SK-N-SH (cell line): ENCODE measurements at regions not wholly inside any gene's neighbourhood (a gene's known extent, or its start where the extent isn't known, plus 50 kb on each side); places are given as distances from the start of the nearest gene placed in this dataset.

ENCODE experiments used
- CTCF ChIA-PET: fragments of 300-600, 350-600 bp; formaldehyde crosslinking; extraction: SDS; loops from one replicate; lab custom pipeline; 2021; lab: Yijun Ruan, JAX
- POLR2A ChIA-PET: fragments of 350-600 bp; sonication (Branson Sonifier 250); formaldehyde crosslinking; extraction: SDS; loops from one replicate; lab custom pipeline; 2020; ENCODE audit warnings: antibody characterized with exemption, inconsistent platforms; lab: Yijun Ruan, JAX
- DNase-seq: peaks from one replicate; pipeline ENCODE4 v3.0.0; 2012
- H2AFZ ChIP-seq: fragments of 200-600 bp; sonication (generic); 2 replicates; pipeline ENCODE4 v1.8.1; 2016; ENCODE audit warnings: antibody characterized with exemption, mild to moderate bottlenecking, low read depth
- H3F3A ChIP-seq: fragments of 200-600 bp; sonication (generic); replicated peaks from 2 replicates; pipeline ENCODE3; 2016; ENCODE audit warnings: antibody characterized with exemption, mild to moderate bottlenecking; ENCODE audit not compliant: insufficient read depth
- H3K27ac ChIP-seq, 2 experiments: fragments of 200-500 bp in 1 of 2; fragments of 200-600 bp in 1 of 2; sonication (Bioruptor generic) in 1 of 2; sonication (generic), shearing (Covaris generic) in 1 of 2; 2 replicates each; pipeline versions ENCODE4 v1.5.1 to v1.6.1; 2014 to 2016; ENCODE audit warnings: low read depth in 2 of 2, inconsistent platforms in 1 of 2, low read length in 1 of 2, mild to moderate bottlenecking in 1 of 2, mixed read lengths in 1 of 2
- H3K27me3 ChIP-seq: fragments of 200-600 bp; sonication (generic), shearing (Covaris generic); 2 replicates; pipeline ENCODE4 v1.6.1; 2016; ENCODE audit warnings: mixed run types; ENCODE audit not compliant: insufficient read depth
- H3K36me3 ChIP-seq, 2 experiments: fragments of 200-500 bp in 1 of 2; fragments of 200-600 bp in 1 of 2; sonication (Bioruptor generic) in 1 of 2; sonication (generic) in 1 of 2; replicated peaks in 1 of 2; 2 replicates each; pipeline versions ENCODE3 to v1.5.1; 2014 to 2016; ENCODE audit warnings: low read length in 1 of 2, mild to moderate bottlenecking in 1 of 2; ENCODE audit not compliant: insufficient read depth in 2 of 2, control insufficient read depth in 1 of 2
- H3K4me1 ChIP-seq, 2 experiments: fragments of 200-500 bp in 1 of 2; fragments of 200-600 bp in 1 of 2; sonication (Bioruptor generic) in 1 of 2; sonication (generic), shearing (Covaris generic) in 1 of 2; 2 replicates each; pipeline versions ENCODE4 v1.5.1 to v1.6.1; 2014 to 2016; ENCODE audit warnings: low read depth in 1 of 2, low read length in 1 of 2, mixed run types in 1 of 2; ENCODE audit not compliant: insufficient read depth in 2 of 2, control insufficient read depth in 1 of 2
- H3K4me2 ChIP-seq: fragments of 200-600 bp; sonication (generic), shearing (Covaris generic); 2 replicates; pipeline ENCODE4 v1.6.1; 2017; ENCODE audit warnings: mixed run types
- H3K4me3 ChIP-seq, 2 experiments: fragments of 200-500 bp in 1 of 2; fragments of 200-600 bp in 1 of 2; sonication (Bioruptor generic) in 1 of 2; sonication (generic), shearing (Covaris generic) in 1 of 2; 2 replicates each; pipeline versions ENCODE4 v1.5.1 to v1.8.1; 2014 to 2016; ENCODE audit warnings: low read depth in 2 of 2, inconsistent platforms in 1 of 2, low read length in 1 of 2, mild to moderate bottlenecking in 1 of 2, mixed read lengths in 1 of 2, moderate library complexity in 1 of 2
- H3K79me2 ChIP-seq: fragments of 200-600 bp; sonication (generic); 2 replicates; pipeline ENCODE4 v1.8.1; 2017; ENCODE audit warnings: mild to moderate bottlenecking; ENCODE audit not compliant: insufficient read depth
- H3K9ac ChIP-seq: fragments of 200-600 bp; sonication (generic); 2 replicates; pipeline ENCODE4 v1.6.1; 2017; ENCODE audit warnings: mixed run types
- H3K9me2 ChIP-seq: fragments of 200-600 bp; sonication (generic); 2 replicates; pipeline ENCODE4 v1.6.1; 2017; ENCODE audit warnings: mixed run types
- H3K9me3 ChIP-seq: fragments of 200-600 bp; sonication (generic); 2 replicates; pipeline ENCODE4 v1.6.1; 2017; ENCODE audit warnings: mixed run types, mild to moderate bottlenecking, moderate library complexity
- H4K20me1 ChIP-seq: fragments of 200-600 bp; sonication (generic); 2 replicates; pipeline ENCODE4 v1.6.1; 2017; ENCODE audit warnings: mild to moderate bottlenecking, mixed run types; ENCODE audit not compliant: insufficient read depth
- EZH2phosphoT487 ChIP-seq: fragments of 200-600 bp; sonication (generic); IDR thresholded peaks from 2 replicates; pipeline ENCODE4 v1.6.1; 2017; ENCODE audit warnings: low read depth, mixed run types, mild to moderate bottlenecking, antibody characterized with exemption, moderate library complexity, borderline replicate concordance
- FOSL2 ChIP-seq: IDR thresholded peaks from 2 replicates; pipeline ENCODE4 v1.4.0; 2012; ENCODE audit warnings: low read depth, mild to moderate bottlenecking, moderate library complexity, borderline replicate concordance
- FOXM1 ChIP-seq: IDR thresholded peaks from 2 replicates; pipeline ENCODE4 v1.4.0; 2012; ENCODE audit warnings: low read depth, mild to moderate bottlenecking
- GATA2 ChIP-seq: sonication (generic); formaldehyde crosslinking; IDR thresholded peaks from 2 replicates; pipeline ENCODE4 v1.5.0; 2020; ENCODE audit warnings: mild to moderate bottlenecking, missing genetic modification reagents
- IRF3 ChIP-seq: fragments of 150-350 bp; IDR thresholded peaks from 2 replicates; pipeline ENCODE4 v1.6.1; 2016; ENCODE audit warnings: mild to moderate bottlenecking, low read depth, low read length
- MAX ChIP-seq: IDR thresholded peaks from 2 replicates; pipeline ENCODE4 v1.4.0; 2012; ENCODE audit warnings: low read depth
- PBX3 ChIP-seq: IDR thresholded peaks from 2 replicates; pipeline ENCODE4; 2012
- RCOR1 ChIP-seq: fragments of 150-350 bp; IDR thresholded peaks from 2 replicates; pipeline ENCODE4 v1.6.1; 2017; ENCODE audit warnings: antibody characterized with exemption, low read length
- YY1 ChIP-seq: IDR thresholded peaks from 2 replicates; pipeline ENCODE4 v1.4.0; 2012; ENCODE audit warnings: low read depth, mild to moderate bottlenecking
- ZBTB33 ChIP-seq: IDR thresholded peaks from 2 replicates; pipeline ENCODE4 v1.4.0; 2012; ENCODE audit warnings: low read depth, borderline replicate concordance
- WGBS: methylation state at CpG from one replicate; pipeline ENCODE4 v1.1.6; 2017; ENCODE audit warnings: low lambda C conversion rate; 5-methylcytosine and 5-hydroxymethylcytosine counted together

- H3F3A ChIP-seq, result no peaks in the 10 kb centered on the region
- DNase-seq, result no peak
- no peak overlapping the region for H3K4me3 ChIP-seq
- no peaks in the 10 kb centered on the region for H3K9me2 ChIP-seq
- no peak for TF ChIP-seq EZH2phosphoT487
- no peak for TF ChIP-seq PBX3
- no peak for TF ChIP-seq FOXM1
- TF ChIP-seq ZBTB33, result no peak
- TF ChIP-seq FOSL2, result no peak
- no peak for TF ChIP-seq MAX
- no peak for TF ChIP-seq IRF3
- no peak for TF ChIP-seq RCOR1
- H3K36me3 ChIP-seq, result no peaks in the 10 kb centered on the region
- H4K20me1 ChIP-seq, result no peaks in the 10 kb centered on the region
- 25% methylated on average over 2 of the region's 2 CpGs for WGBS
- no peak overlapping the region for H3K4me2 ChIP-seq
- H3K4me1 ChIP-seq, result 0 out of 4 replicates have a peak, but pooled peaks cover 0 to 2% of the 10 kb centered on the region in 2 experiments
- ChIA-PET CTCF (interaction anchor here (0.7 kb wide), 1 partner anchor 426 kb away, joined by 5 read pairs; no protein-coding TSS in a partner anchor), POLR2A (no interaction called here)
- H3K27ac ChIP-seq, result no peak overlapping the region
- no peaks in the 10 kb centered on the region for H3K79me2 ChIP-seq
- H3K27me3 ChIP-seq, result peaks cover 5% of the 10 kb centered on the region; the same call in 1 of the 2 replicates
- H3K9me3 ChIP-seq, result no peaks in the 10 kb centered on the region
- H3K9ac ChIP-seq, result no peak overlapping the region
- H2AFZ ChIP-seq, result no peak overlapping the region
Observed at GRCh38 chr6:9409126-9409525, 973.8 kb upstream of the SLC35B3 start.

- POLR2A ChIA-PET, result no interaction called here
Observed at GRCh38 chr6:9408402-9409117, 973.2 kb upstream of the SLC35B3 start.

More at GRCh38 chr6:9408402-9409117, 973.2 kb upstream of the SLC35B3 start:
- Histone ChIP-seq H2AFZ (no peak overlapping the region), H3K9me3 (no peaks in the 10 kb centered on the region), H3K9me2 (no peaks in the 10 kb centered on the region), H3K79me2 (no peaks in the 10 kb centered on the region), H3K4me2 (no peak overlapping the region), H3K27ac (no peak overlapping the region), H3K27me3 (peaks cover 5% of the 10 kb centered on the region; the same call in 1 of the 2 replicates), H4K20me1 (no peaks in the 10 kb centered on the region), H3K9ac (no peak overlapping the region), H3K4me1 (0 out of 4 replicates have a peak, but pooled peaks cover 0 to 2% of the 10 kb centered on the region in 2 experiments), H3K4me3 (no peak overlapping the region), H3K36me3 (no peaks in the 10 kb centered on the region), H3F3A (no peaks in the 10 kb centered on the region)
- no peak for TF ChIP-seq IRF3
- TF ChIP-seq GATA2 (CRISPR knock-in tag), result no peak
- TF ChIP-seq YY1, result no peak
- TF ChIP-seq RCOR1, result no peak
- 35% methylated on average over 2 of the region's 2 CpGs for WGBS
- CTCF ChIA-PET, result interaction anchor here (0.7 kb wide), 1 partner anchor 425 kb away, joined by 5 read pairs; no protein-coding TSS in a partner anchor
- no peak for DNase-seq
